ENCODE measurements at regions not wholly inside any gene's neighbourhood (a gene's known extent, or its start where the extent isn't known, plus 50 kb on each side); places are given as distances from the start of the nearest gene placed in this dataset.

DNA sequence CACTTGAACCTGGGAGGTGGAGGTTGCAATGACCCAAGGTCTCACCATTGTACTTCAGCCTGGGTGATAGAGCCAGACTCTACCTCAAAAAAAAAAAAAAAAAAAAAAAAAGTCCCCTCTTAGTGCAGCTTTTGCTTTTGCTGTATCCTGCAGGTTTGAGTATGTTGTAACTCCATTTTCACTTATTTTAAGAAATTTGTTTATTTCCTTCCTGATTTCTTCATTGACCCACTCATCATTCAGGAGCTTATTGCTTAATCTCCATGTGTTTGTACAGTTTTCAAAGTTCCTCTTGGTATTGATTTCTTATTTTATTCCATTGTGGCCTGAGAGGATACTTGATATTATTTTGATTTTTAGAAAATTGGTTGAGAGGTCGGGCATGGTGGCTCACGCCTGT is 50.9 kb upstream of the AK4 start:
- DNase-seq (ENCODE audit: low read depth, low spot score) = no peak

All from activated naive CD8-positive, alpha-beta T cell treated with anti-CD3 and anti-CD28 coated beads, Interleukin-2, amount 50 U/mL, for 16 hours (primary cell).